Natural killer cell (primary cell): ENCODE measurements at regions not wholly inside any gene's neighbourhood (a gene's known extent, or its start where the extent isn't known, plus 50 kb on each side); places are given as distances from the start of the nearest gene placed in this dataset.

Experiments
- ATAC-seq, 3 donors: fragments of 150-1000 bp in 2 of 3; fragments of 200-7000 bp in 1 of 3; cut with Tn5 transposase; 1 replicate in 1 of 3; 2 replicates in 2 of 3; pipeline ENCODE4 v1.10.0; 2021; ENCODE audit warnings: mild to moderate bottlenecking in 2 of 3, moderate library complexity in 2 of 3
- DNase-seq, 2 donors: peaks; one replicate each; pipeline versions ENCODE4 v3.0.0 to v3.0.0-alpha.2; 2013 to 2021; ENCODE audit warnings: mixed read lengths in 1 of 2
- H3K27ac ChIP-seq: one replicate; pipeline ENCODE4 v1.5.1; 2013; ENCODE audit warnings: mild to moderate bottlenecking, low read length
- H3K27me3 ChIP-seq: one replicate; pipeline ENCODE4 v1.6.1; 2013; ENCODE audit warnings: low read length; ENCODE audit not compliant: control insufficient read depth, insufficient read depth
- H3K36me3 ChIP-seq: one replicate; pipeline ENCODE4 v1.6.1; 2013; ENCODE audit warnings: low read length; ENCODE audit not compliant: control insufficient read depth, insufficient read depth
- H3K4me1 ChIP-seq: one replicate; pipeline ENCODE4 v1.6.1; 2013; ENCODE audit warnings: low read length; ENCODE audit not compliant: control insufficient read depth, insufficient read depth
- H3K4me3 ChIP-seq: one replicate; pipeline ENCODE4 v1.5.1; 2013; ENCODE audit warnings: low read length
- H3K9me3 ChIP-seq: one replicate; pipeline ENCODE4 v1.6.1; 2013; ENCODE audit warnings: low read length; ENCODE audit not compliant: control insufficient read depth, insufficient read depth
- H3K27ac Mint-ChIP-seq, 2 donors: one replicate each; pipeline ENCODE4 v1.8.0; 2022; ENCODE audit warnings: mild to moderate bottlenecking in 2 of 2, mixed read lengths in 2 of 2, moderate library complexity in 1 of 2
- H3K27me3 Mint-ChIP-seq, 2 donors: one replicate each; pipeline ENCODE4 v1.8.0; 2022; ENCODE audit warnings: low read depth in 2 of 2, mixed read lengths in 2 of 2
- H3K36me3 Mint-ChIP-seq: one replicate; pipeline ENCODE4 v1.8.0; 2022; ENCODE audit warnings: mixed read lengths
- H3K4me1 Mint-ChIP-seq, 2 donors: one replicate each; pipeline ENCODE4 v1.8.0; 2022; ENCODE audit warnings: mixed read lengths in 2 of 2
- H3K4me3 Mint-ChIP-seq: one replicate; pipeline ENCODE4 v1.8.0; 2022; ENCODE audit warnings: mild to moderate bottlenecking, moderate library complexity, mixed read lengths
- H3K9me3 Mint-ChIP-seq, 2 donors: one replicate each; pipeline ENCODE4 v1.8.0; 2022; ENCODE audit warnings: mixed read lengths in 2 of 2
- CTCF ChIP-seq: fragments of 200-600 bp; IDR thresholded peaks from one replicate; pipeline ENCODE4 v1.8.0; 2022; ENCODE audit warnings: antibody characterized with exemption
- WGBS: methylation state at CpG from one replicate; pipeline ENCODE4 v1.1.7; 2013; ENCODE audit warnings: missing lambda C conversion rate; ENCODE audit not compliant: insufficient coverage; 5-methylcytosine and 5-hydroxymethylcytosine counted together
- intact Hi-C: fragments of 100-400 bp; cut with micrococcal nuclease; formaldehyde crosslinking; loops from one replicate; pipeline ENCODE4 v1.14.2; 2022

DNA sequence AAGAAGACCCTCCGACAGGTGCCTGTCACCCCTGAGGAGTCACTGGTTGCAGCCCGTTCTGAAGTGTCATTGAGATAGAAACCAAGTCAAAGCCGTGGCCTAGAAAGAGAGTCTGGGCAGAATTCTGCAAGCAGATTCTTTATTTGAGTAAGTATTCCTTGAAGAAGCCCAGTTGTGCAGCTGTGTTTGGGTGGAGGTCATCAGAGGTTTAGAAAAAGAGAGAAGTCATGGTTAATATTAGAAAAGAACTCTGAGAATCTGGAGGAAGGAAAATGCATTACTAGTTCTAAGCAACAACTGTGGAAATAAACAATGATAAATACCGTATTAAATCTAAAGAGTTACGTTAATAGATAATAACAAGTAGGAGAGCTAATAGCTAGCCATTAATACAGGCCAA, 118.8 kb upstream of the KIRREL3 start:
- H3K4me1 Mint-ChIP-seq = no peaks in the 10 kb centered on the region

DNA sequence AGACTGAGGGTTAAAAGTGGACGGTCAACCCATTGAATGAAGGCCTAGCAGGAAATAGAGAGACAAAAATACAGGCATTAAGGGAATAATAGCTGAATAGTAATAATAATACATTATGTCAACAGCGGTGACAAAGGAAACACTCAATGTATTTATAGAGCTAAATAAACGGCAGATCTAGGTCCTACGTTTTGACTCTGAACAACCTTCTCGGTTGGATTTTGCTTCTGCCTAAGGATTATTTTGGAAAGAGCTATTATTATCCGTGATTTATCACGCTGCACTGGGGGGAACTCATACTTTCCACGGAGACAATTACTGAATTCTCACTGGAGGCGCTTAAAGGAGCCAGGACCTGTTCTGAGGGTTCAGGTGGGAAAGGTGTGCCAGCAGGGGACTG, 118.2 kb upstream of the KIRREL3 start:
- Histone ChIP-seq H3K36me3 (no peaks in the 10 kb centered on the region), H3K27ac (no peak overlapping the region), H3K4me3 (no peak overlapping the region), H3K27me3 (no peaks in the 10 kb centered on the region), H3K4me1 (no peaks in the 10 kb centered on the region), H3K9me3 (no peaks in the 10 kb centered on the region)
- no peaks in the 10 kb centered on the region for H3K36me3 Mint-ChIP-seq
- 85% methylated on average over 9 of the region's 9 CpGs for WGBS
- H3K9me3 Mint-ChIP-seq = no peaks in the 10 kb centered on the region
- no peaks in the 10 kb centered on the region for H3K4me1 Mint-ChIP-seq
- no peak overlapping the region for H3K27ac Mint-ChIP-seq
- peaks cover 0 to 3% of the 10 kb centered on the region in 2 donors for H3K27me3 Mint-ChIP-seq
- DNase-seq (no peak), ATAC-seq (no peak)
- H3K4me3 Mint-ChIP-seq = no peak overlapping the region
- intact Hi-C loops = no loop called here
- TF ChIP-seq CTCF = no peak

More for the DNA sequence above, 118.8 kb upstream of the KIRREL3 start:
- ATAC-seq (no peak), DNase-seq (no peak)
- Histone ChIP-seq H3K9me3 (no peaks in the 10 kb centered on the region), H3K4me1 (no peaks in the 10 kb centered on the region), H3K36me3 (no peaks in the 10 kb centered on the region), H3K4me3 (no peak overlapping the region), H3K27ac (no peak overlapping the region), H3K27me3 (no peaks in the 10 kb centered on the region)
- no peak overlapping the region for H3K27ac Mint-ChIP-seq
- no peaks in the 10 kb centered on the region for H3K9me3 Mint-ChIP-seq
- H3K36me3 Mint-ChIP-seq = no peaks in the 10 kb centered on the region
- WGBS = 88% methylated on average over 3 of the region's 5 CpGs
- intact Hi-C loops = no loop called here
- no peak for TF ChIP-seq CTCF
- H3K27me3 Mint-ChIP-seq = peaks cover 0 to 3% of the 10 kb centered on the region in 2 donors
- H3K4me3 Mint-ChIP-seq = no peak overlapping the region

GRCh38 chr11:127117231-127117739, 116.7 kb upstream of the KIRREL3 start:
- no peak overlapping the region for H3K4me3 Mint-ChIP-seq
- 88% methylated on average over 4 of the region's 4 CpGs for WGBS
- no peaks in the 10 kb centered on the region for H3K9me3 ChIP-seq
- no peaks in the 10 kb centered on the region for H3K4me1 ChIP-seq
- DNase-seq (no peak), ATAC-seq (no peak)
- H3K27me3 ChIP-seq = no peaks in the 10 kb centered on the region
- H3K27ac ChIP-seq = no peak overlapping the region
- H3K36me3 ChIP-seq = no peaks in the 10 kb centered on the region
- H3K9me3 Mint-ChIP-seq = no peaks in the 10 kb centered on the region
- H3K36me3 Mint-ChIP-seq = no peaks in the 10 kb centered on the region
- H3K4me3 ChIP-seq = no peak overlapping the region
- H3K27me3 Mint-ChIP-seq = no peaks in the 10 kb centered on the region
- no peak overlapping the region for H3K27ac Mint-ChIP-seq
- TF ChIP-seq CTCF = no peak
- intact Hi-C loops = no loop called here
- H3K4me1 Mint-ChIP-seq = no peaks in the 10 kb centered on the region

- intact Hi-C loops = no loop called here
- no peaks in the 10 kb centered on the region for H3K36me3 ChIP-seq
- 91% methylated on average over 17 of the region's 17 CpGs for WGBS
- H3K4me3 Mint-ChIP-seq = no peak overlapping the region
- H3K27ac Mint-ChIP-seq = no peak overlapping the region
- H3K9me3 ChIP-seq = no peaks in the 10 kb centered on the region
- no peak overlapping the region for H3K4me3 ChIP-seq
- no peaks in the 10 kb centered on the region for H3K36me3 Mint-ChIP-seq
- no peaks in the 10 kb centered on the region for H3K4me1 Mint-ChIP-seq
- H3K4me1 ChIP-seq = no peaks in the 10 kb centered on the region
- TF ChIP-seq CTCF = no peak
- no peaks in the 10 kb centered on the region for H3K9me3 Mint-ChIP-seq
- no peak overlapping the region for H3K27ac ChIP-seq
- DNase-seq = no peak
- ATAC-seq = no peak
- no peaks in the 10 kb centered on the region for H3K27me3 ChIP-seq
- peaks cover 0 to 7% of the 10 kb centered on the region in 2 donors for H3K27me3 Mint-ChIP-seq
These were observed 115.3 kb upstream of the KIRREL3 start for GRCh38 chr11:127115844-127116243.
